Glomerular visceral epithelial cell (primary cell): ENCODE measurements at regions not wholly inside any gene's neighbourhood (a gene's known extent, or its start where the extent isn't known, plus 50 kb on each side); places are given as distances from the start of the nearest gene placed in this dataset.
"Not testable (repeated sequence)": the region's sequence is repeated elsewhere in the genome, so short reads cannot be mapped to it uniquely, and the experiment has no call there.

Source experiments
- DNase-seq: peaks from one replicate; pipeline ENCODE4 v3.0.0-alpha.2; 2016; ENCODE audit errors: extremely low spot score

DNA sequence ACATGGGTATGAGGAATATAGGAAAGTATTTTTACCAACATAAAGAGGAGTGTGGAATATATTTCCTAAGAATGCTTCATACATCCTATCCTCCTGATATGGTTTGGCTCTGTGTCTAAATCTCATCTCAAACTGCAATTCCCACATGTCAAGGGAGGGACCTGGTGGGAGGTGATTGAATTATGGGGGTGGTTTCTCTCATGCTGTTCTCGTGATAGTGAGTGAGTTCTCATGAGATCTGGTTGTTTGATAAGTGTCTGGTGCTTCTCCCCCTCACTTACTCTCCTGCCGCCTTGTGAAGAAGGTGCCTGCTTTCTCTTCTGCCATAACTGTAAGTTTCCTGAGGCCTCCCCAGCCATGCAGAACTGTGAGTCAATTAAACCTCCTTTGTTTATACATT, 62.2 kb upstream of the CYRIA start:
- not testable (repeated sequence) for DNase-seq

DNA sequence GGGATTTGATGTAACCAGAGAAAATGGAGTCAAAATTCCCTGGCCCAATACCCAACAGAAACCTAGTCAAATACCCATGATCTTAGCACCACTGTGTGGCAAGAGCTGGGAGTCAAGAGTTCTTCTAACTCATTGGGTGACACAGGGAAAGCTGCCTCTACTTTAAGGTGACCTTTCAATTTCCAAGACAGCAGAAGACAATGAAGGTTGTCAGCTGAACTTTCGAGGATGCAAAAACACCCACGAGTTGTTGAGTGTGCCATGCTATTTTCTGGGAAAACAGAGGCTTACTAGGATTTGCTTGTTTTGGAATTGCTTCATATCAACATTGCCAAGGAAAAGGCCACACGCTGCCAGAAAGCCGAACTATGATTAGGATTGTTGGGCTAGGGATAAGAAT, 61.6 kb upstream of the CYRIA start:
- no peak for DNase-seq

DNA sequence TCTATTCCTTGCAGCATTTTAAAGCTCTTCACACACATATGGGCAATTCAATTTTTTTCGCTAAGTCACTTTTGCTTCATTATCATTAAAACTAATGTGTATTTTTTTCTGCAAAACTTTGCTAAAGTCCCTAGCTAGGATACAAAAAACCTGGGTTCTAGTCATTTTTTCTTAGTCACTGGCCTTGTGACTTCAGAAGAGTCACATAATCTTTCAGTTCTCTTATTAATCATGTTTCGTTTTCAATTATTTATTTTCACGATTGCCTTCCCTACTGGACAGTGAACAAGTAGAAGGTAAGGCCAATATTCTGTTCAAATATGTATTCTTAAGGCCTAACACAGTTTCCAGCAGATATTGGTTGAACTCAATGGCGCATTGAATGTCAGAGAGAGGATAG, 60.9 kb upstream of the CYRIA start:
- no peak for DNase-seq

DNA sequence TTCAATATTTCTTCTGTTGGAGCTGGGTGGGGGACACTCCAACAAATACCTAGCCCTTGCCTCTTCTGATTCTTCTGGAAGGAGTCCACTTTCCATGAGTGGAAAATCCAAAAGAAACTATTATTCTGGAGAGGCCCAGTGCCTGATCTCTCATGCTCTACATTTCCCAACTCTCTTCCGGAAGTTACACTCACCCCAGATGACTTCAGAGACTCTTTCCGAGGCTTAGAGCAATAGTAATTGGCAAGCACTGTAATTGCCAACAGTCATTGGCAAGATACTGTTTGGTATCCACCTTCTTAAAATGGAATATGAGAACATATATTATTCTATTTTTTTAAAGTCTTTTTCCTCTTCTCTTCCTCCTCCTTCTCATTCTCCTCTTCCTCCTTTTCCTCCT, 60.5 kb upstream of the CYRIA start:
- no peak for DNase-seq

DNA sequence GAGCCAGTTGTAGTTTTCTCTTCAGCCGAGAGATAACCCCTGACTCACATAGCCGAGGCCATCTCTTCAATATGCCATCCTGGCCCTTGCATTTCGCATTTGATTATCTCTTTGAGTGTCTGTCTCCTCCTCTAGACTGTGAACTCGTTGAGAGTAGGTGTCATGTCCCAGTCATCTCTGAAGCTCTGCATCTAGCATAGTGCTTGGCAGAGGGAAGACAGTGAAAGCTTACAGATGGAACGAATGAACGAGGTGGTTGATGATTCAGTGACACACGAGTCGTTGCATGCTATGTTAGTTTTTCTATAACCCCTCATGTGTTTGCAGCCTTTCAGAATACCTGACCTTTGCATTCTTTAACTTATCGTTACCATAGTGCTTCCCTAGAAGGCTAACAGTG, 59.9 kb upstream of the CYRIA start:
- DNase-seq: no peak

DNA sequence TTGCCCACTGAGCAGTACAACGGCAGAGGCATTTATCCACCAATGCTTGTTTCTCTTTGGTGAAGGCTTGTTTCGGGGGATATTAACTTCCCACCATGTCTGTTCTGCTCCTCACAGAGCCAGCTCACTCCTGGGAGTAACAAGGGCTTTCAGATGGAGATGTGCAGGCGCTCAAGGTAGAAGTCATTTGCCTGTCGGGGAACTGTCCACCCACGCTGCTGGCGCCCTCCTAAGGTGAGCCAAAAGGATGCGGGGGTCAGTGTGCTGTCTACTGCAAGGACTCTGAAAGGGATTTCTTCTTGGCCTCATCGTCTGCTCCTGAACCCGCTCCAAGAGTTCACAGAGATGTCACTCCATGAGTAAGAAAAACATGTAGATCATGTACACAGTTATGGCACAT, 57.0 kb upstream of the CYRIA start:
- no peak for DNase-seq

DNA sequence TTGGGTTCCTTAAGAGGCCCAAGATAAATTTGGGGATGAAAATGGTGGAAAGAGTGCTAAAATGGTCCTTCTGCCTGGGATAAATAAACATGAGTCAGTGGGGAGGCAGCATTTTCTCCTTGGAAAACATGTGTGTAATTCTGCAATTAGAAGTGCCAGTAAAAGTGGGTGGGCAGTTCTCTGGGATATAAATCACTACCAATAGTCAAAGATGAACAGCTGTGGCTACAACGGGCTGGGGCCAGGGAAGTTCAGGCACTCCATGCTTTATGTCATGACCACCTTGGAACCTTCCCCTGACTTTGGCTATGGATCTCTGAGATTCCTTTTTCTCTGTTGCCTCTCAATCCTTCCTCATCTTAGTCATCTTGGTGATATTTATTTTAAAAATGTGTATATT, 56.5 kb upstream of the CYRIA start:
- DNase-seq: no peak

DNA sequence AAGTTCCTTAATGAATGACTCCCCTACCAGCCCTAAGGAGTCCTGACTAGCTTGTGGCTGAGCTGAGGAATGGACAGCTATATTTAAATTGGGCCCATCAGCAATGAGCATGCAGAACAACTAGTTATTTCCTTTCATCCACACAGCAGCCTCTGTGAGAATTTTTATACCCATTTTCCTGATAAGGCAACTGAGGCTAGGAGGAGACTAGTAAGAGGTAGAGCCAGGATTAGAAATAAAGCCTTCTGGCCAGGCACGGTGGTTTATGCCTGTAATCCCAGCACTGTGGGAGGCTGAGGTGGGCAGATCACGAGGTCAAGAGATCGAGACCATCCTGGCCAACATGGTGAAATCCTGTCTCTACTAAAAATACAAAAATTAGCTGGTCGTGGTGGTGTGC, 55.9 kb upstream of the CYRIA start:
- DNase-seq: not testable (repeated sequence)

DNA sequence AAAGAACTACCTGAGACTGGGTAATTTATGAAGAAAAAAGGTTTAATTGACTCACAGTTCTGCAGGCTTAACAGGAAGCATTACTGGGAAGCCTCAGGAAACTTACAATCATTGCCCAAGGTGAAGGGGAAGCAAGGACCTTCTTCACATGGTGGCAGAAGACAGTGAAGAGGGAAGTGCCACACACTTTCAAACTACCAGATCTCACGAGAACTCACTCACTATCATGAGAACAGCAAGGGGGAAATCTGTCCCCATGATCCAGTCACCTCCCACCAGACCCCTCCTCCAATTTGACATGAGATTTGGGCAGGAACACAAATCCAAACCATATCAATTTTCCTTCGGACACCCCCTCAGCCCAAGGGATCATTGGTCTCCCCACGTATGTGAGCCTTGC, 55.1 kb upstream of the CYRIA start:
- not testable (repeated sequence) for DNase-seq

DNA sequence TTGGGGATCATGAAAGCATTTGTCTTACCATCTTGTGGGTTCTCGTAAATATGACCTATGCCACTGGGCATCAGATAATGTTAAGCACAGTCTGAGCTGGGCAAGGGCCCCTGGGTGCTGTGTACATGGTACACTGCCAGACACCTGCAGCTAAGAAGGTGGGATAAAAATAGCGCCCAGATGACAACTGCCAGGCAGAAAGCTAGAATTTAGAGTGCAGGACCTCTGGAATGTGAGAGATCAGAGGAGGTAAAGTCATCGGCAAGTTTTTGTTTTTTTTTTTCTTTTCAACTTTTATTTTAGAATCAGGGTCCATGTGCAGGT, 53.8 kb upstream of the CYRIA start:
- no peak for DNase-seq

DNA sequence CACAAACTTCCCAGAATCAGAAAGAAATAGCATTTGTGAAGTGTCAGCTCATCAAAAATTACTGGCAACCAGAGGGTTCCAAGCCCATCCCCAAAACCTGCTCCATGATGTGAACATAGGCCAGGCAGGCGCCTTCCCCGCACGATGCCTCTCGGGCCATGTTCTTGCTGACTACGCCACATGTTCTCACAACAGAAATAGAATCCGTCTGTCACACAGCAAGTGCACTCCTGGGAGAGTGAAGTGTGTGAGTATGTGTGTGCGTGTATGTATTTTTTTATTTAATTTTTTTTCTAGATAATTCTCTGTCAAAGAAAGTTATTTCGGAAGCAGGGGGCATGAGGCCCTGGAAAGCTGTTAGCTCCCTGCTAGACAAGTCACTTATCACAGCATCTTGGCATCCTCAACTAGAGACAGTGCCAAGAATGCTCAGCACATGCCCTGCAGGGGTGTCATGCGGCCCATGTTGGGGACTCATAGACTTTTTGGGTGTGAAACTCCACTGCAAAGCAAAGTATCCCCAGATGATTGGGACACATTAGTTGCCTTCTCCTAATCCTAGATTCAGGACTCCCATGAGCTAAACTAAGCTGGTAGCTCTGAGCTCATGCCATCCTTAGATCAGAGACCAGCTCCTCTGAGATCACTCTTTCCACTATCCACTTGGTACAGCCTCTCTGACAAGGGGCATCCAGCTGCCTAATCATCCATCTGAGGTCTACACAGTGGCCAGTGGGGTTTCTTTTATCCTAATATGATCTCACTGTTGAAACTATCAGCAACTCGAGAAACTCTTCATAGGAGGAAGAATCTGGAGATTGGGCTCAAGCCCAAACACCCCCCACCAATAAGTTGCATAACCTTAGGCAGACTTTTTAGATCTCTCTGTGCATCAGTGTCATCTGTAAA, 53.2 kb upstream of the CYRIA start:
- no peak for DNase-seq

DNA sequence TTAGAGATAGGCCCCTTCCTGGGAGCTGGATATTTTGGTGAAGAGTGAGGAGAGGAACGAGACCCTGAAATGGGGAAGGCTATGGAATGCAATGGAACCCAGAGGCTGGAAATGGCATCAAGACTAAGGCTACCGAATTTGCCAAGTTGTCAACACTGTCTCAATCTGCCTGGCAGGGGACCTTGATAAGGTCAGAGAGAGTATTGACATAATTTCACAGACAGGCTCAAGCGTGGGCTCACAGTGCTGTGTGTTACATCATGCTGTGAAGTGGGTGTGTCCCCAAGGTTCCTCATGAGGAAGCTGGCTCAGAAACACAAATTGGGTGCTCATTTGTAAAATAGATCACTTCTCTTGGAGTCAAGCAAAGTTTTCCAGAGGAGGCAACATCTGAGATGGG, 51.8 kb upstream of the CYRIA start:
- no peak for DNase-seq

DNA sequence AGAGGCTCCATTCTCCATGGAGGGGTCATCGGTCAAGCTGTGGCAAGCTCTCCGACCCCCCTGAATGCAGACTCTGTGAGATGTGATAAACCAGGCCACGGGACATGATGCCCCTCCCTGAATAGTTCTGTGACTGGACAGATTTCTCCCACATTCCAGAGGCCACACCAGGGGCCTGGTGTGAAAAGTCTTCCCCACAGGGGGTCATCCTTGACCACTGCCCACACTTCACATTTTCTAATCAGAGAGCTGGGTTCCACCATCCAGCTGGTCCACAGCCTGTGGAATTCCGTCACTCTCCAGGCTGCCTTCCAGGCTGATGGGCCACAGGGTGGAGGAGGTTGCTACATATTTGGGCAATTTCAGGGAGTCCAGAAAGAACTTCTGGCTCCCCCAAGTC, 51.3 kb upstream of the CYRIA start:
- no peak for DNase-seq

DNA sequence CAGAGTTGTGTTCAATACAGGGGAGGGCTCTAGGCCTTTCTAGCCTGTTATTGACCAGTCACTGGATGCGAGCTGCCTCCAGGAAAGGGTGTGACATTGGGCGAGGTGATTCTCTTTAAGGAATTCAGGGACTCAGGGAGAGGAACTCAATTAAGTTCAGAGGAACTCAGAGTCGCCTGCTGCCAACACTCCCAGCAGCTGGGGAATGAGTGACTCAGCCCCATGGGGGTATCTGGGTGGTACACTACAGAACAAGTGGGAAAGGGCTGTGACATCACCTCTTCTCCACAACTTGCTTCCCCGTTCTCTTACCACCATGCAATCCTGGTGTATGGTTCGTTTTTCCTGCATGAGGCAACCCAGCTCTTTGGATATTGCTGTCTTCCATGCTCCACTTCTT, 50.4 kb upstream of the CYRIA start:
- peak; percentile 6 for DNase-seq
